ENCODE measurements at regions not wholly inside any gene's neighbourhood (a gene's known extent, or its start where the extent isn't known, plus 50 kb on each side); places are given as distances from the start of the nearest gene placed in this dataset.
A peak's percentile ranks its signal among the peaks of the same experiment; 100 is the strongest.

GRCh38 chr11:32187111-32187510 lies 96.2 kb downstream of the RCN1 start:
- no peak overlapping the region for H3K4me3 ChIP-seq (ENCODE audit: low read length, poor library complexity, severe bottlenecking)
- H3K79me2 ChIP-seq (ENCODE audit: insufficient read depth, low read length), result no peaks in the 10 kb centered on the region
- no peaks in the 10 kb centered on the region for H4K20me1 ChIP-seq (ENCODE audit: insufficient read depth, low read length, poor library complexity, severe bottlenecking)
- H3K4me2 ChIP-seq (ENCODE audit: low read depth, low read length, poor library complexity, severe bottlenecking), result no peak overlapping the region
- H2AFZ ChIP-seq (ENCODE audit: low read length), result no peak overlapping the region
- no peaks in the 10 kb centered on the region for H3F3A ChIP-seq (ENCODE audit: low read depth)
- H3K4me1 ChIP-seq (ENCODE audit: insufficient read depth, low read length, poor library complexity, severe bottlenecking), result no peaks in the 10 kb centered on the region
- TF ChIP-seq CTCF (conservative IDR thresholded peaks at IDR 0.05; ENCODE audit: low read length) (no peak), EZH2phosphoT487 (IDR thresholded peaks at IDR 0.05; ENCODE audit: borderline replicate concordance) (no peak)
- H3K36me3 ChIP-seq (ENCODE audit: insufficient read depth, low read length), result no peaks in the 10 kb centered on the region
- no peaks in the 10 kb centered on the region for H3K9me3 ChIP-seq (ENCODE audit: insufficient read depth, low read depth, low read length)
- peaks cover 7% of the 10 kb centered on the region for H3K27me3 ChIP-seq (ENCODE audit: insufficient read depth, low read length, poor library complexity, severe bottlenecking)
- no peaks in the 10 kb centered on the region for H3K9me2 ChIP-seq (replicated peaks; ENCODE audit: low read depth, low read length)
- no peak overlapping the region for H3K9ac ChIP-seq (ENCODE audit: low read depth, low read length, poor library complexity, severe bottlenecking)

- H3K36me3 ChIP-seq (ENCODE audit: insufficient read depth, low read length), result no peaks in the 10 kb centered on the region
Measured at GRCh38 chr11:32188785-32189184, 97.9 kb downstream of the RCN1 start.

GRCh38 chr11:32196137-32196536 lies 105.3 kb downstream of the RCN1 start:
- no peaks in the 10 kb centered on the region for H3K9me3 ChIP-seq (ENCODE audit: insufficient read depth, low read depth, low read length)
- no peak overlapping the region for H3K4me3 ChIP-seq (ENCODE audit: low read length, poor library complexity, severe bottlenecking)
- no peak overlapping the region for H2AFZ ChIP-seq (ENCODE audit: low read length)
- H3F3A ChIP-seq (ENCODE audit: low read depth), result no peaks in the 10 kb centered on the region
- H3K4me1 ChIP-seq (ENCODE audit: insufficient read depth, low read length, poor library complexity, severe bottlenecking), result no peaks in the 10 kb centered on the region
- H3K9me2 ChIP-seq (replicated peaks; ENCODE audit: low read depth, low read length), result no peaks in the 10 kb centered on the region
- H4K20me1 ChIP-seq (ENCODE audit: insufficient read depth, low read length, poor library complexity, severe bottlenecking), result no peaks in the 10 kb centered on the region
- no peaks in the 10 kb centered on the region for H3K79me2 ChIP-seq (ENCODE audit: insufficient read depth, low read length)
- peaks cover 1% of the 10 kb centered on the region for H3K27me3 ChIP-seq (ENCODE audit: insufficient read depth, low read length, poor library complexity, severe bottlenecking)
- H3K9ac ChIP-seq (ENCODE audit: low read depth, low read length, poor library complexity, severe bottlenecking), result no peak overlapping the region
- TF ChIP-seq EZH2phosphoT487 (IDR thresholded peaks at IDR 0.05; ENCODE audit: borderline replicate concordance) (no peak), CTCF (conservative IDR thresholded peaks at IDR 0.05; ENCODE audit: low read length) (no peak)
- no peaks in the 10 kb centered on the region for H3K36me3 ChIP-seq (ENCODE audit: insufficient read depth, low read length)
- H3K4me2 ChIP-seq (ENCODE audit: low read depth, low read length, poor library complexity, severe bottlenecking), result no peak overlapping the region

More at GRCh38 chr11:32188785-32189184, 97.9 kb downstream of the RCN1 start:
- Histone ChIP-seq H4K20me1 (ENCODE audit: insufficient read depth, low read length, poor library complexity, severe bottlenecking) (no peaks in the 10 kb centered on the region), H3K9me3 (ENCODE audit: insufficient read depth, low read depth, low read length) (no peaks in the 10 kb centered on the region), H3K4me2 (ENCODE audit: low read depth, low read length, poor library complexity, severe bottlenecking) (no peak overlapping the region), H3K9ac (ENCODE audit: low read depth, low read length, poor library complexity, severe bottlenecking) (no peak overlapping the region), H3K4me1 (ENCODE audit: insufficient read depth, low read length, poor library complexity, severe bottlenecking) (no peaks in the 10 kb centered on the region), H2AFZ (ENCODE audit: low read length) (no peak overlapping the region), H3K27me3 (ENCODE audit: insufficient read depth, low read length, poor library complexity, severe bottlenecking) (peaks cover 7% of the 10 kb centered on the region), H3F3A (ENCODE audit: low read depth) (no peaks in the 10 kb centered on the region), H3K9me2 (replicated peaks; ENCODE audit: low read depth, low read length) (no peaks in the 10 kb centered on the region), H3K4me3 (ENCODE audit: low read length, poor library complexity, severe bottlenecking) (no peak overlapping the region), H3K79me2 (ENCODE audit: insufficient read depth, low read length) (no peaks in the 10 kb centered on the region)
- no peak for TF ChIP-seq EZH2phosphoT487 (IDR thresholded peaks at IDR 0.05; ENCODE audit: borderline replicate concordance)
- TF ChIP-seq CTCF (conservative IDR thresholded peaks at IDR 0.05; ENCODE audit: low read length), result peak; percentile 46
